22Rv1 (cell line): ENCODE measurements at regions not wholly inside any gene's neighbourhood (a gene's known extent, or its start where the extent isn't known, plus 50 kb on each side); places are given as distances from the start of the nearest gene placed in this dataset.

Experiments
- ZFX ChIP-seq: fragments of 450-650 bp; IDR thresholded peaks from 2 replicates; pipeline ENCODE4 v1.6.1; 2017; ENCODE audit warnings: antibody characterized with exemption, borderline replicate concordance
- TF ChIP-seq, protein P1 (sequence below): fragments of 450-650 bp; IDR thresholded peaks from 2 replicates; pipeline ENCODE4 v1.5.1; 2017; ENCODE audit warnings: mild to moderate bottlenecking

DNA sequence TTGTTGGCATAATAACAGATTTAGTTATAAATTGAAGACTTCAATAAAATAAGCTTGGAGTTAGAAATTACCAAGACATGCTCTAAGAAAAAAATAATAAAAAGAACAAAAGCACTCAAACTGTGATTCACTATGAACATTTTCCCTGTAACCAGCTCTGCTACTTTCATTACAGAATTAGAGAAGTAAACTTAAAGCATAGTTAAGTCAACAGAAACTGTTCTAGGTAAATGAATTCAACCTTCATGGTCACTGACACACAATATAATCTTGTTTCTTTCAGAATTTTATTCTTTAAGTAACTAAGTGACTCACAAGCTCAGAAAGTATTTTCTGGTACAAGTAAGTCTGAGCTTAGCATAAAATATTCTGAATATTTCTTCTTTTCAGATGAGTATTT is 136.3 kb downstream of the KLF5 start:
- TF ChIP-seq, protein P1, sequence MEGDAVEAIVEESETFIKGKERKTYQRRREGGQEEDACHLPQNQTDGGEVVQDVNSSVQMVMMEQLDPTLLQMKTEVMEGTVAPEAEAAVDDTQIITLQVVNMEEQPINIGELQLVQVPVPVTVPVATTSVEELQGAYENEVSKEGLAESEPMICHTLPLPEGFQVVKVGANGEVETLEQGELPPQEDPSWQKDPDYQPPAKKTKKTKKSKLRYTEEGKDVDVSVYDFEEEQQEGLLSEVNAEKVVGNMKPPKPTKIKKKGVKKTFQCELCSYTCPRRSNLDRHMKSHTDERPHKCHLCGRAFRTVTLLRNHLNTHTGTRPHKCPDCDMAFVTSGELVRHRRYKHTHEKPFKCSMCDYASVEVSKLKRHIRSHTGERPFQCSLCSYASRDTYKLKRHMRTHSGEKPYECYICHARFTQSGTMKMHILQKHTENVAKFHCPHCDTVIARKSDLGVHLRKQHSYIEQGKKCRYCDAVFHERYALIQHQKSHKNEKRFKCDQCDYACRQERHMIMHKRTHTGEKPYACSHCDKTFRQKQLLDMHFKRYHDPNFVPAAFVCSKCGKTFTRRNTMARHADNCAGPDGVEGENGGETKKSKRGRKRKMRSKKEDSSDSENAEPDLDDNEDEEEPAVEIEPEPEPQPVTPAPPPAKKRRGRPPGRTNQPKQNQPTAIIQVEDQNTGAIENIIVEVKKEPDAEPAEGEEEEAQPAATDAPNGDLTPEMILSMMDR = no peak
- no peak for TF ChIP-seq ZFX
